ENCODE measurements at regions not wholly inside any gene's neighbourhood (a gene's known extent, or its start where the extent isn't known, plus 50 kb on each side); places are given as distances from the start of the nearest gene placed in this dataset.
"Not testable (repeated sequence)": the region's sequence is repeated elsewhere in the genome, so short reads cannot be mapped to it uniquely, and the experiment has no call there.

DNA sequence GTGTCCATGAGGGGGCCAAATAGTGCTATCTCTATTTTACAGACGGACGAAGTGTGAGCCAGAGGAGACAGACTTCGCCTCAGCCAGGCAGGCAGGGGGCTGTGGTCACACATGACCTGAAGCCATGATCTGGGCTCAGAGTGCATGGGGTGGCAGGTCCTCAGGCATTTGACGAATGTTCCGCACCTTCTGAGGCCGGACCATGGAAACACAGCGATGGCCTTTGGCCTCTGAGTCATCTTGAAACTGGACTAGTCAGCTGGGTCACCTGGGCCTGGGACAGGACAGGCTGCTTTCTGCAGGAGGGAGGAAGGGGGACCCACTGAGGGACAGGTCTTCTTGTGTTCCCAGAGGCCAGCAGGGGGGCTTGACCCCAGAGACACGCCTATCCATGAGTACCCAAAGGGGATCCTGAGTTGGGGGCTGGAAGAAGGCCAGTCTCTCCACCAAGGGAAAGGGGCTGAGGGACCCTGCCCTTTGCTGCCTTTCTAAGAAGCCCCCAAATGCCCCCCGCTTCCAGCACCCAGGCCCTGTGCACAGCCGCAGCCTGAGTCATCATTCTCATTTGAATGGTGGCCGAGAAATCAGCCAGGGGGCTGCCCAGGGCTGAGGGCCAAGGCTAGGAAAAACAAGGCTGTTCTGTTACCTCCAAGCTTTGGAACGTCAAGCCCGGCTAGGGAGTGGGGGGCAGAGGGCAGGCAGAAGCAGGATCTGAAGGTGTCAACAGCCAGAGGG lies 142.9 kb downstream of the GTF2IRD2B start:
- not testable (repeated sequence) for TF ChIP-seq POLR2A (IDR thresholded peaks at IDR 0.05; ENCODE audit: low read depth)
- TF ChIP-seq, protein P1, sequence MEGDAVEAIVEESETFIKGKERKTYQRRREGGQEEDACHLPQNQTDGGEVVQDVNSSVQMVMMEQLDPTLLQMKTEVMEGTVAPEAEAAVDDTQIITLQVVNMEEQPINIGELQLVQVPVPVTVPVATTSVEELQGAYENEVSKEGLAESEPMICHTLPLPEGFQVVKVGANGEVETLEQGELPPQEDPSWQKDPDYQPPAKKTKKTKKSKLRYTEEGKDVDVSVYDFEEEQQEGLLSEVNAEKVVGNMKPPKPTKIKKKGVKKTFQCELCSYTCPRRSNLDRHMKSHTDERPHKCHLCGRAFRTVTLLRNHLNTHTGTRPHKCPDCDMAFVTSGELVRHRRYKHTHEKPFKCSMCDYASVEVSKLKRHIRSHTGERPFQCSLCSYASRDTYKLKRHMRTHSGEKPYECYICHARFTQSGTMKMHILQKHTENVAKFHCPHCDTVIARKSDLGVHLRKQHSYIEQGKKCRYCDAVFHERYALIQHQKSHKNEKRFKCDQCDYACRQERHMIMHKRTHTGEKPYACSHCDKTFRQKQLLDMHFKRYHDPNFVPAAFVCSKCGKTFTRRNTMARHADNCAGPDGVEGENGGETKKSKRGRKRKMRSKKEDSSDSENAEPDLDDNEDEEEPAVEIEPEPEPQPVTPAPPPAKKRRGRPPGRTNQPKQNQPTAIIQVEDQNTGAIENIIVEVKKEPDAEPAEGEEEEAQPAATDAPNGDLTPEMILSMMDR (IDR thresholded peaks at IDR 0.05) = not testable (repeated sequence)

Measured in esophagus muscularis mucosa (tissue), 3 donors.